OCI-LY7 (cell line): ENCODE measurements at regions not wholly inside any gene's neighbourhood (a gene's known extent, or its start where the extent isn't known, plus 50 kb on each side); places are given as distances from the start of the nearest gene placed in this dataset.
"Not testable (repeated sequence)": the region's sequence is repeated elsewhere in the genome, so short reads cannot be mapped to it uniquely, and the experiment has no call there.

Experiments
- BruUV-seq: library from RNA; stranded (reverse); fragments of 400-500 nt; replicated peaks from 2 replicates; lab custom pipeline; 2021; lab: Mats Ljungman, UMichigan
- CTCF ChIA-PET: fragments of 300-600 bp; sonication (Branson Sonifier 250); formaldehyde crosslinking; loops from one replicate; lab custom pipeline; 2022; ENCODE audit warnings: antibody characterized with exemption; ENCODE audit not compliant: unreplicated experiment; lab: Charles Lee
- POLR2A ChIA-PET: fragments of 300-600 bp; sonication (Branson Sonifier 250); formaldehyde crosslinking; loops from one replicate; lab custom pipeline; 2022; ENCODE audit warnings: antibody characterized with exemption; lab: Charles Lee
- DNase-seq: peaks from one replicate; pipeline ENCODE4 v3.0.0-alpha.2; 2015; ENCODE audit warnings: low spot score
- H2AFZ ChIP-seq: fragments of 200-600 bp; sonication (generic), shearing (Covaris generic); 2 replicates; pipeline ENCODE4 v1.6.1; 2014; ENCODE audit warnings: mild to moderate bottlenecking, antibody characterized with exemption, low read length, moderate library complexity
- H3K27ac ChIP-seq: fragments of 200-600 bp; sonication (generic); 2 replicates; pipeline ENCODE4 v1.5.1; 2014; ENCODE audit warnings: mixed run types, low read depth, mild to moderate bottlenecking, moderate library complexity, low read length, inconsistent platforms; ENCODE audit not compliant: poor library complexity, severe bottlenecking
- H3K36me3 ChIP-seq: fragments of 200-600 bp; sonication (generic); 2 replicates; pipeline ENCODE4 v1.6.1; 2014; ENCODE audit warnings: mild to moderate bottlenecking, antibody characterized with exemption, low read length, moderate library complexity, mixed read lengths; ENCODE audit not compliant: insufficient read depth
- H3K4me1 ChIP-seq: fragments of 200-600 bp; sonication (generic); 2 replicates; pipeline ENCODE4 v1.5.1; 2014; ENCODE audit warnings: mild to moderate bottlenecking, low read length; ENCODE audit not compliant: insufficient read depth, poor library complexity, severe bottlenecking
- H3K4me2 ChIP-seq: fragments of 200-600 bp; sonication (generic); 2 replicates; pipeline ENCODE4 v1.6.1; 2014; ENCODE audit warnings: mild to moderate bottlenecking, low read length
- H3K4me3 ChIP-seq: fragments of 200-600 bp; sonication (generic); 2 replicates; pipeline ENCODE4 v1.5.1; 2014; ENCODE audit warnings: mild to moderate bottlenecking, low read depth, low read length; ENCODE audit not compliant: poor library complexity, severe bottlenecking
- H3K79me2 ChIP-seq: fragments of 200-600 bp; sonication (generic); 2 replicates; pipeline ENCODE4 v1.6.1; 2016; ENCODE audit warnings: low read depth, mild to moderate bottlenecking, low read length, moderate library complexity, mixed read lengths; ENCODE audit not compliant: insufficient read depth
- H3K9me2 ChIP-seq: fragments of 200-600 bp; sonication (generic); 2 replicates; pipeline ENCODE4 v1.6.1; 2016; ENCODE audit warnings: mild to moderate bottlenecking, low read length, mixed read lengths; ENCODE audit not compliant: insufficient read depth
- H3K9me3 ChIP-seq: fragments of 200-600 bp; sonication (generic); 2 replicates; pipeline ENCODE4 v1.6.1; 2014; ENCODE audit warnings: mild to moderate bottlenecking, mixed run types, low read length, mixed read lengths
- H4K20me1 ChIP-seq: fragments of 200-600 bp; sonication (generic); 2 replicates; pipeline ENCODE4 v1.6.1; 2014; ENCODE audit warnings: mild to moderate bottlenecking, antibody characterized with exemption, low read length, moderate library complexity, mixed read lengths; ENCODE audit not compliant: insufficient read depth
- EZH2phosphoT487 ChIP-seq: fragments of 200-600 bp; sonication (generic); IDR thresholded peaks from 2 replicates; pipeline ENCODE4 v1.6.1; 2018; ENCODE audit warnings: low read depth, borderline replicate concordance, mild to moderate bottlenecking, mixed run types, antibody characterized with exemption, low read length, moderate library complexity, mixed read lengths
- intact Hi-C: fragments of 100-400 bp; cut with micrococcal nuclease; formaldehyde crosslinking; loops from one replicate; pipeline ENCODE4 v1.10.0; 2022; ENCODE audit not compliant: unreplicated experiment
- TF ChIP-seq, protein P1 (sequence below): fragments of 200-600 bp; sonication (generic); conservative IDR thresholded peaks from 2 replicates; pipeline ENCODE4 v1.5.1; 2014; ENCODE audit warnings: mild to moderate bottlenecking, antibody characterized with exemption, low read length, moderate library complexity, mixed read lengths

GRCh38 chr3:72065236-72065635, 280.3 kb upstream of the PROK2 start:
- intact Hi-C loops = no loop called here
- no peak overlapping the region for H2AFZ ChIP-seq

DNA sequence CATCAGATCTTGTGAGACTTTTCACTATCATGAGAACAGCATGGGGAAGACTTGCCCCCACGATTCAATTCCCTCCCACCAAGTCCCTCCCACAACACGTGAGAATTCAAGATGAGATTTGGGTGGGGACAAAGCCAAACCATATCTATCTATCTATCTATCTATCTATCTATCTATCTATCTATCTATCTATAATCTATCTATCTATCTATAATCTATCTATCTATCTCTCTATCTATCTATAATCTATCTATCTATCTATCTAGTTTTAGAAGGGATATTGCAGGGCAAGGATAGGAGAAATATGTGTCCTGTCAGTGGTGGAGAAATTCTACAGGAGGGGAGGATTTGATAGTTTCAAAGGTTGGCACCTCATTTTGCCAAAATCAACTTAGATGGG, 279.8 kb upstream of the PROK2 start:
- H4K20me1 ChIP-seq, H3K4me2 ChIP-seq, H3K4me1 ChIP-seq, BruUV-seq, intact Hi-C loops, H3K27ac ChIP-seq, H2AFZ ChIP-seq, POLR2A ChIA-PET, DNase-seq, H3K4me3 ChIP-seq, CTCF ChIA-PET, H3K36me3 ChIP-seq, H3K9me3 ChIP-seq, H3K9me2 ChIP-seq, H3K79me2 ChIP-seq: not testable (repeated sequence)

More at GRCh38 chr3:72065236-72065635, 280.3 kb upstream of the PROK2 start:
- H3K4me2 ChIP-seq = no peak overlapping the region
- no peaks in the 10 kb centered on the region for H4K20me1 ChIP-seq
- H3K9me2 ChIP-seq = no peaks in the 10 kb centered on the region
- no TSS peak for BruUV-seq
- H3K9me3 ChIP-seq = no peaks in the 10 kb centered on the region
- H3K79me2 ChIP-seq = no peaks in the 10 kb centered on the region
- H3K36me3 ChIP-seq = no peaks in the 10 kb centered on the region
- CTCF ChIA-PET = no interaction called here
- POLR2A ChIA-PET = interaction anchor here (0.7 kb wide), 1 partner anchor 77 kb away, joined by 3 read pairs; no protein-coding TSS in a partner anchor
- no peak overlapping the region for H3K4me3 ChIP-seq
- no peak for DNase-seq
- no peaks in the 10 kb centered on the region for H3K4me1 ChIP-seq
- H3K27ac ChIP-seq = no peak overlapping the region
- TF ChIP-seq, protein P1, sequence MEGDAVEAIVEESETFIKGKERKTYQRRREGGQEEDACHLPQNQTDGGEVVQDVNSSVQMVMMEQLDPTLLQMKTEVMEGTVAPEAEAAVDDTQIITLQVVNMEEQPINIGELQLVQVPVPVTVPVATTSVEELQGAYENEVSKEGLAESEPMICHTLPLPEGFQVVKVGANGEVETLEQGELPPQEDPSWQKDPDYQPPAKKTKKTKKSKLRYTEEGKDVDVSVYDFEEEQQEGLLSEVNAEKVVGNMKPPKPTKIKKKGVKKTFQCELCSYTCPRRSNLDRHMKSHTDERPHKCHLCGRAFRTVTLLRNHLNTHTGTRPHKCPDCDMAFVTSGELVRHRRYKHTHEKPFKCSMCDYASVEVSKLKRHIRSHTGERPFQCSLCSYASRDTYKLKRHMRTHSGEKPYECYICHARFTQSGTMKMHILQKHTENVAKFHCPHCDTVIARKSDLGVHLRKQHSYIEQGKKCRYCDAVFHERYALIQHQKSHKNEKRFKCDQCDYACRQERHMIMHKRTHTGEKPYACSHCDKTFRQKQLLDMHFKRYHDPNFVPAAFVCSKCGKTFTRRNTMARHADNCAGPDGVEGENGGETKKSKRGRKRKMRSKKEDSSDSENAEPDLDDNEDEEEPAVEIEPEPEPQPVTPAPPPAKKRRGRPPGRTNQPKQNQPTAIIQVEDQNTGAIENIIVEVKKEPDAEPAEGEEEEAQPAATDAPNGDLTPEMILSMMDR = no peak
- no peak for TF ChIP-seq EZH2phosphoT487

DNA sequence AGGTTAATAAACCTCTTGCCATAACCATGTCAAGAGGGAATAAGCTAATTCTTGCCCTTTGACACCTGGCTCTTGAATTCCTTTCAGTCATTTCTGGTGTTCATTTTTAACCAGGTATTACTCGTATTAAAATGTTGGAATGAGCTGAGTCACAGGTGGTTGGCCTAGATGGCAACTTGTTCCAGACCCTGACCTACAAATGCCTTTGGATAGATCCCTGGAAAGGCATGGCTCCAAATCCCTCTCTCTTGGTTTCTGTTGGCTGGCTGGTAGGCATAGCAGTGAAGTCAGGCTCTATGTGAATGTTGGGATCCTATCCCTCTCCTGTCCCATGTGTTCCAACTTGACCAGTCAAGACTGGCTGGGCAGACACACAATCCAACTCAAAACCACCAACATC, 277.1 kb upstream of the PROK2 start:
- no peak overlapping the region for H2AFZ ChIP-seq
- no TSS peak for BruUV-seq
- no peaks in the 10 kb centered on the region for H3K4me1 ChIP-seq
- H3K9me2 ChIP-seq = no peaks in the 10 kb centered on the region
- TF ChIP-seq EZH2phosphoT487 = no peak
- TF ChIP-seq, protein P1 = no peak
- no peak overlapping the region for H3K4me3 ChIP-seq
- DNase-seq = no peak
- no peaks in the 10 kb centered on the region for H3K36me3 ChIP-seq
- intact Hi-C loops = no loop called here
- CTCF ChIA-PET = no interaction called here
- no peaks in the 10 kb centered on the region for H3K9me3 ChIP-seq
- H3K79me2 ChIP-seq = no peaks in the 10 kb centered on the region
- no peak overlapping the region for H3K27ac ChIP-seq
- no peaks in the 10 kb centered on the region for H4K20me1 ChIP-seq
- POLR2A ChIA-PET = interaction anchor here (1.1 to 1.3 kb wide), 2 partner anchors 11 to 26 kb away, joined by 3 read pairs; no protein-coding TSS in a partner anchor
- no peak overlapping the region for H3K4me2 ChIP-seq
